T-helper 2 cell treated with Interferon-gamma antibody and Interleukin-4, amounts not matched to agents 100 ng/mL and 5 ng/mL, for 36 hours (primary cell): ENCODE measurements at regions not wholly inside any gene's neighbourhood (a gene's known extent, or its start where the extent isn't known, plus 50 kb on each side); places are given as distances from the start of the nearest gene placed in this dataset.
"Not testable (repeated sequence)": the region's sequence is repeated elsewhere in the genome, so short reads cannot be mapped to it uniquely, and the experiment has no call there.

ENCODE experiments used
- intact Hi-C: fragments of 100-400 bp; cut with micrococcal nuclease; formaldehyde crosslinking; loops from one replicate; pipeline ENCODE4 v1.15.1; 2023

GRCh38 chr10:11691319-11691755 lies 50.8 kb upstream of the ECHDC3 start:
- intact Hi-C loops: no loop called here

- intact Hi-C loops: no loop called here
These were observed 52.0 kb upstream of the ECHDC3 start for GRCh38 chr10:11689945-11690736.

- intact Hi-C loops: not testable (repeated sequence)
These were observed 53.8 kb upstream of the ECHDC3 start for GRCh38 chr10:11688448-11688795.

- intact Hi-C loops: no loop called here
These were observed 54.3 kb upstream of the ECHDC3 start for GRCh38 chr10:11687779-11688447.

- intact Hi-C loops: no loop called here
These were observed 54.8 kb upstream of the ECHDC3 start for GRCh38 chr10:11687357-11687771.

- intact Hi-C loops: loop anchor here (2.0 kb wide), 2 partner anchors 25 to 75 kb away; partner anchors contain the start of gene USP6NL
These were observed 56.4 kb upstream of the ECHDC3 start for GRCh38 chr10:11685787-11686218.

- intact Hi-C loops: loop anchor here (2.0 kb wide), 2 partner anchors 26 to 74 kb away; partner anchors contain the start of gene USP6NL
These were observed 57.2 kb upstream of the ECHDC3 start for GRCh38 chr10:11684717-11685645.

GRCh38 chr10:11684341-11684716 lies 57.9 kb upstream of the ECHDC3 start:
- intact Hi-C loops: loop anchor here (2.0 kb wide), 2 partner anchors 26 to 74 kb away; partner anchors contain the start of gene USP6NL

GRCh38 chr10:11683529-11684320 lies 58.5 kb upstream of the ECHDC3 start:
- intact Hi-C loops: loop anchor here (2.0 kb wide), 2 partner anchors 27 to 73 kb away; partner anchors contain the start of gene USP6NL

- intact Hi-C loops: no loop called here
These were observed 59.3 kb upstream of the ECHDC3 start for GRCh38 chr10:11682851-11683250.

- intact Hi-C loops: no loop called here
These were observed 59.9 kb upstream of the ECHDC3 start for GRCh38 chr10:11682267-11682683.

- intact Hi-C loops: no loop called here
These were observed 61.7 kb upstream of the ECHDC3 start for GRCh38 chr10:11680496-11680895.

GRCh38 chr10:11679946-11680345 lies 62.2 kb upstream of the ECHDC3 start:
- intact Hi-C loops: no loop called here

- intact Hi-C loops: no loop called here
These were observed 63.9 kb upstream of the ECHDC3 start for GRCh38 chr10:11678074-11678793.

GRCh38 chr10:11677480-11677879 lies 64.7 kb upstream of the ECHDC3 start:
- intact Hi-C loops: no loop called here

- intact Hi-C loops: no loop called here
These were observed 62.2 kb upstream of the USP6NL start for GRCh38 chr10:11673346-11674280.

- intact Hi-C loops: no loop called here
These were observed 61.4 kb upstream of the USP6NL start for GRCh38 chr10:11672836-11673235.

- intact Hi-C loops: no loop called here
These were observed 58.9 kb upstream of the USP6NL start for GRCh38 chr10:11670381-11670780.
